ENCODE measurements at regions not wholly inside any gene's neighbourhood (a gene's known extent, or its start where the extent isn't known, plus 50 kb on each side); places are given as distances from the start of the nearest gene placed in this dataset.

- Histone ChIP-seq H3K36me3 (ENCODE audit: insufficient read depth) (no peaks in the 10 kb centered on the region), H3K27ac (no peak overlapping the region; the same call in 1 of the 2 replicates), H3K9ac (no peak overlapping the region), H3K4me1 (ENCODE audit: low read depth, poor library complexity, severe bottlenecking) (peaks cover 29% of the 10 kb centered on the region), H3K79me2 (ENCODE audit: insufficient read depth, low read depth) (no peaks in the 10 kb centered on the region), H3K4me2 (no peak overlapping the region), H3K4me3 (IDR thresholded peaks at IDR 0.05; ENCODE audit: insufficient read depth, low read depth, low read length) (no peak overlapping the region), H4K20me1 (ENCODE audit: insufficient read depth) (no peaks in the 10 kb centered on the region), H3K27me3 (ENCODE audit: insufficient read depth, low read depth) (no peaks in the 10 kb centered on the region), H2AFZ (ENCODE audit: low read depth) (no peak overlapping the region)
- no peak for TF ChIP-seq CTCF (conservative IDR thresholded peaks at IDR 0.05; ENCODE audit: low read depth, low read length)
Measured at GRCh38 chr9:698954-699353, 142.5 kb upstream of the DMRT1 start.

- Histone ChIP-seq H3K9ac (no peak overlapping the region), H3K27me3 (ENCODE audit: insufficient read depth, low read depth) (no peaks in the 10 kb centered on the region), H3K79me2 (ENCODE audit: insufficient read depth, low read depth) (no peaks in the 10 kb centered on the region), H2AFZ (ENCODE audit: low read depth) (no peak overlapping the region), H3K4me1 (ENCODE audit: low read depth, poor library complexity, severe bottlenecking) (peaks cover 29% of the 10 kb centered on the region), H3K36me3 (ENCODE audit: insufficient read depth) (no peaks in the 10 kb centered on the region), H3K4me2 (peak overlapping the region; percentile 50; the same call in 1 of the 2 replicates), H4K20me1 (ENCODE audit: insufficient read depth) (no peaks in the 10 kb centered on the region), H3K4me3 (IDR thresholded peaks at IDR 0.05; ENCODE audit: insufficient read depth, low read depth, low read length) (no peak overlapping the region), H3K27ac (peak overlapping the region; percentile 77; the same call in 1 of the 2 replicates)
- TF ChIP-seq CTCF (conservative IDR thresholded peaks at IDR 0.05; ENCODE audit: low read depth, low read length), result no peak
Measured at GRCh38 chr9:699396-699795, 142.1 kb upstream of the DMRT1 start.

GRCh38 chr9:700365-701282, 140.9 kb upstream of the DMRT1 start:
- no peaks in the 10 kb centered on the region for H3K79me2 ChIP-seq (ENCODE audit: insufficient read depth, low read depth)
- H4K20me1 ChIP-seq (ENCODE audit: insufficient read depth), result no peaks in the 10 kb centered on the region
- peaks cover 35% of the 10 kb centered on the region for H3K4me1 ChIP-seq (ENCODE audit: low read depth, poor library complexity, severe bottlenecking)
- no peaks in the 10 kb centered on the region for H3K36me3 ChIP-seq (ENCODE audit: insufficient read depth)
- no peak overlapping the region for H3K4me3 ChIP-seq (IDR thresholded peaks at IDR 0.05; ENCODE audit: insufficient read depth, low read depth, low read length)
- no peaks in the 10 kb centered on the region for H3K27me3 ChIP-seq (ENCODE audit: insufficient read depth, low read depth)
- no peak for TF ChIP-seq CTCF (conservative IDR thresholded peaks at IDR 0.05; ENCODE audit: low read depth, low read length)
- peak overlapping the region; percentile 77 for H3K27ac ChIP-seq
- peak overlapping the region; percentile 50 for H3K4me2 ChIP-seq
- H2AFZ ChIP-seq (ENCODE audit: low read depth), result peak overlapping the region; percentile 41; the same call in 1 of the 2 replicates
- peak overlapping the region; percentile 28; the same call in 1 of the 2 replicates for H3K9ac ChIP-seq

- Histone ChIP-seq H3K27ac (no peak overlapping the region), H3K36me3 (ENCODE audit: insufficient read depth) (no peaks in the 10 kb centered on the region), H4K20me1 (ENCODE audit: insufficient read depth) (no peaks in the 10 kb centered on the region), H3K79me2 (ENCODE audit: insufficient read depth, low read depth) (no peaks in the 10 kb centered on the region), H2AFZ (ENCODE audit: low read depth) (no peak overlapping the region), H3K4me3 (IDR thresholded peaks at IDR 0.05; ENCODE audit: insufficient read depth, low read depth, low read length) (no peak overlapping the region), H3K9ac (no peak overlapping the region), H3K27me3 (ENCODE audit: insufficient read depth, low read depth) (no peaks in the 10 kb centered on the region), H3K4me1 (ENCODE audit: low read depth, poor library complexity, severe bottlenecking) (peaks cover 45% of the 10 kb centered on the region), H3K4me2 (no peak overlapping the region)
- no peak for TF ChIP-seq CTCF (conservative IDR thresholded peaks at IDR 0.05; ENCODE audit: low read depth, low read length)
Measured at GRCh38 chr9:703392-703791, 138.1 kb upstream of the DMRT1 start.

All from KMS-11 (cell line).